ENCODE measurements at regions not wholly inside any gene's neighbourhood (a gene's known extent, or its start where the extent isn't known, plus 50 kb on each side); places are given as distances from the start of the nearest gene placed in this dataset.

- H3K4me3 ChIP-seq: no peak overlapping the region
- H3K4me1 ChIP-seq (replicated peaks in 1 of 2): peaks cover 4 to 21% of the 10 kb centered on the region in 2 donors
- ATAC-seq (replicated peaks in 6 of 8): no peak
- WGBS, 10 experiments: 0 to 75% (median 73%) methylated on average over 1 to 2 of the region's 5 CpGs; no CpG with 5 or more reads in 7 of the 10 experiments
- no peak overlapping the region for H3K27ac ChIP-seq
- in situ Hi-C loops (cut with MboI; ENCODE audit: low pct_unique_long_range_greater_than_20kb in 2 of 9, low sequenced_read_pairs in 9 of 9, unreplicated experiment in 9 of 9): no loop called here
Measured at GRCh38 chr15:97748576-97748975, 211.9 kb upstream of the ARRDC4 start.

- peak in 4 of 8 experiments; percentile 16 to 55 (median 40) for ATAC-seq (replicated peaks in 6 of 8)
- no peak overlapping the region for H3K27ac ChIP-seq
- in situ Hi-C loops (cut with MboI; ENCODE audit: low pct_unique_long_range_greater_than_20kb in 2 of 9, low sequenced_read_pairs in 9 of 9, unreplicated experiment in 9 of 9): loop anchor here in 2 of 9 experiments (25.0 kb wide), 2 partner anchors 513 to 1388 kb away; no protein-coding TSS in a partner anchor
- H3K4me3 ChIP-seq: no peak overlapping the region
- 16 to 100% (median 71%) methylated on average over 2 to 7 of the region's 7 CpGs; no CpG with 5 or more reads in 1 of the 10 experiments for WGBS, 10 experiments
- H3K4me1 ChIP-seq (replicated peaks in 1 of 2): peaks cover 4 to 21% of the 10 kb centered on the region in 2 donors
Measured at GRCh38 chr15:97750060-97750459, 210.4 kb upstream of the ARRDC4 start.

- Histone ChIP-seq H3K27ac (no peak overlapping the region), H3K4me1 (replicated peaks in 1 of 2) (no peaks in the 10 kb centered on the region), H3K4me3 (no peak overlapping the region)
- in situ Hi-C loops (cut with MboI; ENCODE audit: low pct_unique_long_range_greater_than_20kb in 2 of 9, low sequenced_read_pairs in 9 of 9, unreplicated experiment in 9 of 9): loop anchor here in 2 of 9 experiments (25.0 kb wide), 2 partner anchors 518 to 1393 kb away; no protein-coding TSS in a partner anchor
- 0 to 83% (median 60%) methylated on average over 1 of the region's 1 CpG; no CpG with 5 or more reads in 5 of the 10 experiments for WGBS, 10 experiments
- no peak for ATAC-seq (replicated peaks in 6 of 8)
Measured at GRCh38 chr15:97755726-97756125, 204.8 kb upstream of the ARRDC4 start.

- in situ Hi-C loops (cut with MboI; ENCODE audit: low pct_unique_long_range_greater_than_20kb in 2 of 9, low sequenced_read_pairs in 9 of 9, unreplicated experiment in 9 of 9): loop anchor here in 2 of 9 experiments (25.0 kb wide), 2 partner anchors 522 to 1397 kb away; no protein-coding TSS in a partner anchor
- H3K27ac ChIP-seq: no peak overlapping the region
- no peaks in the 10 kb centered on the region for H3K4me1 ChIP-seq (replicated peaks in 1 of 2)
- H3K4me3 ChIP-seq: no peak overlapping the region
- no peak for ATAC-seq (replicated peaks in 6 of 8)
- WGBS, 10 experiments: 0 to 100% (median 53%) methylated on average over 1 to 2 of the region's 3 CpGs; no CpG with 5 or more reads in 4 of the 10 experiments
Measured at GRCh38 chr15:97759363-97759762, 201.1 kb upstream of the ARRDC4 start.

GRCh38 chr15:97761110-97761509 lies 199.4 kb upstream of the ARRDC4 start:
- no peaks in the 10 kb centered on the region for H3K4me1 ChIP-seq (replicated peaks in 1 of 2)
- in situ Hi-C loops (cut with MboI; ENCODE audit: low pct_unique_long_range_greater_than_20kb in 2 of 9, low sequenced_read_pairs in 9 of 9, unreplicated experiment in 9 of 9): loop anchor here in 2 of 9 experiments (25.0 kb wide), 2 partner anchors 524 to 1399 kb away; no protein-coding TSS in a partner anchor
- no peak for ATAC-seq (replicated peaks in 6 of 8)
- no peak overlapping the region for H3K4me3 ChIP-seq
- 5 to 97% (median 66%) methylated on average over 2 to 5 of the region's 5 CpGs; no CpG with 5 or more reads in 1 of the 10 experiments for WGBS, 10 experiments
- no peak overlapping the region for H3K27ac ChIP-seq

- Histone ChIP-seq H3K4me1 (replicated peaks in 1 of 2) (no peaks in the 10 kb centered on the region), H3K4me3 (no peak overlapping the region), H3K27ac (no peak overlapping the region)
- in situ Hi-C loops (cut with MboI; ENCODE audit: low pct_unique_long_range_greater_than_20kb in 2 of 9, low sequenced_read_pairs in 9 of 9, unreplicated experiment in 9 of 9): no loop called here
- 4 to 100% (median 88%) methylated on average over 1 to 4 of the region's 4 CpGs; no CpG with 5 or more reads in 1 of the 10 experiments for WGBS, 10 experiments
- ATAC-seq (replicated peaks in 6 of 8): no peak
Measured at GRCh38 chr15:97783240-97783639, 177.3 kb upstream of the ARRDC4 start.

- no peak for ATAC-seq (replicated peaks in 6 of 8)
- in situ Hi-C loops (cut with MboI; ENCODE audit: low pct_unique_long_range_greater_than_20kb in 2 of 9, low sequenced_read_pairs in 9 of 9, unreplicated experiment in 9 of 9): no loop called here
- Histone ChIP-seq H3K4me3 (no peak overlapping the region), H3K27ac (no peak overlapping the region), H3K4me1 (replicated peaks in 1 of 2) (no peaks in the 10 kb centered on the region)
- 0 to 100% (median 80%) methylated on average over 1 of the region's 1 CpG; no CpG with 5 or more reads in 3 of the 10 experiments for WGBS, 10 experiments
Measured at GRCh38 chr15:97786741-97787140, 173.8 kb upstream of the ARRDC4 start.

- in situ Hi-C loops (cut with MboI; ENCODE audit: low pct_unique_long_range_greater_than_20kb in 2 of 9, low sequenced_read_pairs in 9 of 9, unreplicated experiment in 9 of 9): no loop called here
- Histone ChIP-seq H3K4me1 (replicated peaks in 1 of 2) (peaks cover 0 to 8% of the 10 kb centered on the region in 2 donors), H3K4me3 (no peak overlapping the region), H3K27ac (no peak overlapping the region)
- ATAC-seq (replicated peaks in 6 of 8): no peak
Measured at GRCh38 chr15:97790180-97790579, 170.3 kb upstream of the ARRDC4 start.

GRCh38 chr15:97791824-97792792 lies 168.4 kb upstream of the ARRDC4 start:
- Histone ChIP-seq H3K27ac (no peak overlapping the region), H3K4me1 (replicated peaks in 1 of 2) (peaks cover 0 to 8% of the 10 kb centered on the region in 2 donors), H3K4me3 (no peak overlapping the region)
- 0 to 95% (median 57%) methylated on average over 2 to 13 of the region's 17 CpGs for WGBS, 10 experiments
- in situ Hi-C loops (cut with MboI; ENCODE audit: low pct_unique_long_range_greater_than_20kb in 2 of 9, low sequenced_read_pairs in 9 of 9, unreplicated experiment in 9 of 9): no loop called here
- no peak for ATAC-seq (replicated peaks in 6 of 8)

GRCh38 chr15:97804950-97805349 lies 155.6 kb upstream of the ARRDC4 start:
- WGBS, 10 experiments: 0 to 82% (median 63%) methylated on average over 1 to 3 of the region's 3 CpGs; no CpG with 5 or more reads in 2 of the 10 experiments
- Histone ChIP-seq H3K4me1 (replicated peaks in 1 of 2) (peaks cover 0 to 12% of the 10 kb centered on the region in 2 donors), H3K4me3 (no peak overlapping the region), H3K27ac (no peak overlapping the region)
- ATAC-seq (replicated peaks in 6 of 8): no peak
- in situ Hi-C loops (cut with MboI; ENCODE audit: low pct_unique_long_range_greater_than_20kb in 2 of 9, low sequenced_read_pairs in 9 of 9, unreplicated experiment in 9 of 9): no loop called here

- in situ Hi-C loops (cut with MboI; ENCODE audit: low pct_unique_long_range_greater_than_20kb in 2 of 9, low sequenced_read_pairs in 9 of 9, unreplicated experiment in 9 of 9): no loop called here
- ATAC-seq (replicated peaks in 6 of 8): peak in 1 of 8 experiments; percentile 52
- no peak overlapping the region for H3K4me3 ChIP-seq
- H3K4me1 ChIP-seq (replicated peaks in 1 of 2): peaks cover 0 to 12% of the 10 kb centered on the region in 2 donors
- 0 to 77% (median 19%) methylated on average over 1 to 3 of the region's 6 CpGs; no CpG with 5 or more reads in 4 of the 10 experiments for WGBS, 10 experiments
- H3K27ac ChIP-seq: no peak overlapping the region
Measured at GRCh38 chr15:97806766-97807165, 153.7 kb upstream of the ARRDC4 start.

GRCh38 chr15:97815835-97816234 lies 144.7 kb upstream of the ARRDC4 start:
- in situ Hi-C loops (cut with MboI; ENCODE audit: low pct_unique_long_range_greater_than_20kb in 2 of 9, low sequenced_read_pairs in 9 of 9, unreplicated experiment in 9 of 9): no loop called here
- no peak for ATAC-seq (replicated peaks in 6 of 8)

GRCh38 chr15:97817276-97817890 lies 143.1 kb upstream of the ARRDC4 start:
- 3 to 96% (median 73%) methylated on average over 3 to 9 of the region's 9 CpGs for WGBS, 10 experiments
- H3K4me1 ChIP-seq (replicated peaks in 1 of 2): no peaks in the 10 kb centered on the region
- H3K4me3 ChIP-seq: no peak overlapping the region
- in situ Hi-C loops (cut with MboI; ENCODE audit: low pct_unique_long_range_greater_than_20kb in 2 of 9, low sequenced_read_pairs in 9 of 9, unreplicated experiment in 9 of 9): no loop called here
- ATAC-seq (replicated peaks in 6 of 8): no peak
- no peak overlapping the region for H3K27ac ChIP-seq

More at GRCh38 chr15:97815835-97816234, 144.7 kb upstream of the ARRDC4 start:
- H3K27ac ChIP-seq: no peak overlapping the region
- 0 to 100% (median 80%) methylated on average over 1 to 2 of the region's 2 CpGs; no CpG with 5 or more reads in 2 of the 10 experiments for WGBS, 10 experiments
- no peak overlapping the region for H3K4me3 ChIP-seq
- H3K4me1 ChIP-seq (replicated peaks in 1 of 2): no peaks in the 10 kb centered on the region

Measured in motor neuron (in vitro differentiated cells).